HG03139 (cell line): ENCODE measurements at regions not wholly inside any gene's neighbourhood (a gene's known extent, or its start where the extent isn't known, plus 50 kb on each side); places are given as distances from the start of the nearest gene placed in this dataset.

Experiments
- ATAC-seq: cut with Tn5 transposase; IDR thresholded peaks from one replicate; pipeline ENCODE4 v1.9.1; 2021; ENCODE audit not compliant: unreplicated experiment

GRCh38 chr6:21648475-21649050 lies 55.0 kb downstream of the SOX4 start:
- ATAC-seq = no peak

- ATAC-seq = no peak
These were observed 59.8 kb downstream of the SOX4 start for GRCh38 chr6:21653323-21653722.

- ATAC-seq = no peak
These were observed 60.4 kb downstream of the SOX4 start for GRCh38 chr6:21653905-21654304.

GRCh38 chr6:21654361-21654760 lies 60.8 kb downstream of the SOX4 start:
- ATAC-seq = no peak

GRCh38 chr6:21663966-21664313 lies 70.4 kb downstream of the SOX4 start:
- no peak for ATAC-seq

GRCh38 chr6:21664314-21665109 lies 71.0 kb downstream of the SOX4 start:
- ATAC-seq = no peak

GRCh38 chr6:21665110-21665391 lies 71.5 kb downstream of the SOX4 start:
- ATAC-seq = no peak

- ATAC-seq = no peak
These were observed 72.0 kb downstream of the SOX4 start for GRCh38 chr6:21665392-21666200.

- no peak for ATAC-seq
These were observed 72.7 kb downstream of the SOX4 start for GRCh38 chr6:21666201-21666691.

GRCh38 chr6:21666853-21667681 lies 73.5 kb downstream of the SOX4 start:
- ATAC-seq = no peak

GRCh38 chr6:21668795-21669194 lies 75.2 kb downstream of the SOX4 start:
- no peak for ATAC-seq

- no peak for ATAC-seq
These were observed 83.2 kb downstream of the SOX4 start for GRCh38 chr6:21676769-21677168.

GRCh38 chr6:21678990-21679389 lies 85.4 kb downstream of the SOX4 start:
- ATAC-seq = no peak

- ATAC-seq = no peak
These were observed 86.3 kb downstream of the SOX4 start for GRCh38 chr6:21679761-21680265.

- no peak for ATAC-seq
These were observed 87.1 kb downstream of the SOX4 start for GRCh38 chr6:21680611-21681010.

GRCh38 chr6:21690489-21690888 lies 96.9 kb downstream of the SOX4 start:
- no peak for ATAC-seq

- ATAC-seq = no peak
These were observed 98.3 kb downstream of the SOX4 start for GRCh38 chr6:21691685-21692346.

GRCh38 chr6:21692721-21693120 lies 99.2 kb downstream of the SOX4 start:
- no peak for ATAC-seq

GRCh38 chr6:21694168-21694567 lies 100.6 kb downstream of the SOX4 start:
- ATAC-seq = no peak

- ATAC-seq = no peak
These were observed 114.2 kb downstream of the SOX4 start for GRCh38 chr6:21707524-21708319.
